H1 (cell line): ENCODE measurements at regions not wholly inside any gene's neighbourhood (a gene's known extent, or its start where the extent isn't known, plus 50 kb on each side); places are given as distances from the start of the nearest gene placed in this dataset.

Source experiments
- YY1 ChIP-seq: IDR thresholded peaks from 2 replicates; pipeline ENCODE4 v1.6.1; 2011; ENCODE audit warnings: low read depth, mild to moderate bottlenecking, low read length
- TF ChIP-seq, protein P1 (sequence below), 3 experiments: IDR thresholded peaks; 1 replicate in 2 of 3; 2 replicates in 1 of 3; pipeline versions ENCODE4 v1.5.1 to v1.6.1; 2011; ENCODE audit warnings: low read length in 3 of 3, mild to moderate bottlenecking in 3 of 3, inconsistent platforms in 2 of 3, low read depth in 1 of 3, moderate library complexity in 1 of 3; ENCODE audit not compliant: insufficient read depth in 1 of 3; ENCODE audit errors: control extremely low read depth in 1 of 3

DNA sequence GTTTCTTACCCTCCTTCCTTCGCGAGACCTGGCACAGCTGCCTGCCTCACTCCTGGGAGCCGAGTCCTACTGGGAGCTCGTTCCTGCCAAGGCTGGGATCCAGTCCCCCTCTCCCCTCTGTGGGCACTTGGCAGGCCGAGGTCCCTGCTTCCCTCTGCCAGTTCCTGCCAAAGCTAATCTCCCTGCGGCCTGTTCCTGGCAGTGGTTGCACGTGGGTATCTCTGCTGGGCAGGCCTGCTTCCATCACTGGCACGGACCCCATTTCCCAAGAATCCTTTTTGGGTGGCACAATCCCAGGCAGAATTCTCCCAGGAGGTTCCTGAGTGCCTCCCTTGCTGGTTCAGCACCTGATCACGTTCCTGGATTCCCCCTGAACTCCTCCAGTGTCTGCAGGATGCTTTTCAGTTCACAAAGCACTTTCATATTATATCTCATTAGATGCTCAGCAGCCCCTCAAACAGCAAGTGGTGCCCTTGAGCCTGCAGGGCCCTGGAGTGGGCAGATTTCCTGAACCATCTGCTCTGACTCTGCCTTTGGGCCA lies 96.5 kb downstream of the RRM1 start (continued):
- TF ChIP-seq, protein P1, sequence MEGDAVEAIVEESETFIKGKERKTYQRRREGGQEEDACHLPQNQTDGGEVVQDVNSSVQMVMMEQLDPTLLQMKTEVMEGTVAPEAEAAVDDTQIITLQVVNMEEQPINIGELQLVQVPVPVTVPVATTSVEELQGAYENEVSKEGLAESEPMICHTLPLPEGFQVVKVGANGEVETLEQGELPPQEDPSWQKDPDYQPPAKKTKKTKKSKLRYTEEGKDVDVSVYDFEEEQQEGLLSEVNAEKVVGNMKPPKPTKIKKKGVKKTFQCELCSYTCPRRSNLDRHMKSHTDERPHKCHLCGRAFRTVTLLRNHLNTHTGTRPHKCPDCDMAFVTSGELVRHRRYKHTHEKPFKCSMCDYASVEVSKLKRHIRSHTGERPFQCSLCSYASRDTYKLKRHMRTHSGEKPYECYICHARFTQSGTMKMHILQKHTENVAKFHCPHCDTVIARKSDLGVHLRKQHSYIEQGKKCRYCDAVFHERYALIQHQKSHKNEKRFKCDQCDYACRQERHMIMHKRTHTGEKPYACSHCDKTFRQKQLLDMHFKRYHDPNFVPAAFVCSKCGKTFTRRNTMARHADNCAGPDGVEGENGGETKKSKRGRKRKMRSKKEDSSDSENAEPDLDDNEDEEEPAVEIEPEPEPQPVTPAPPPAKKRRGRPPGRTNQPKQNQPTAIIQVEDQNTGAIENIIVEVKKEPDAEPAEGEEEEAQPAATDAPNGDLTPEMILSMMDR (IDR thresholded peaks at IDR 0.05; ENCODE audit: control extremely low read depth in 1 of 3, insufficient read depth in 1 of 3, low read depth in 1 of 3, low read length in 3 of 3): no peak
- TF ChIP-seq YY1: no peak
